ENCODE measurements at regions not wholly inside any gene's neighbourhood (a gene's known extent, or its start where the extent isn't known, plus 50 kb on each side); places are given as distances from the start of the nearest gene placed in this dataset.
A peak's percentile ranks its signal among the peaks of the same experiment; 100 is the strongest.

DNA sequence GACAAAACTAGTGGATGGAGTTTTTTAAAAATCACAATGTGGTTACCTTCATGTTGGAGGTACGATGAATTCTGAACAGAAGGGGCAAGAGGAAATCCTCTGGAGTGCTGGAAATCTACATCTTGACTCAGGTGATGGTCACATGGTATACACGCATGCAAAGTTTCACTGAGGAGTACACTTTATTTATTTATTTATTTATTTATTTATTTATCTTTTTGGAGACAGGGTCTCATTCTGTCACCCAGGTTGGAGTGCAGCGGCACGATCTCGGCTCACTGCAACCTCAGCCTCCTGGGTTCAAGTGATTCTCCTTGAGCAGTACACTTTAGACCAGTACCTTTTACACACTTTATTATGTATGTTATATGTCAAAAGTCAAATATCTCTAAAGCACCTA, 645.7 kb upstream of the DIPK2B start:
- H3K27ac ChIP-seq: no peak overlapping the region
- no peak for TF ChIP-seq POLR2AphosphoS5 (IDR thresholded peaks at IDR 0.05; ENCODE audit: insufficient read depth in 1 of 2, low read depth in 1 of 2)
- TF ChIP-seq POLR2A (IDR thresholded peaks at IDR 0.05): no peak
- TF ChIP-seq, protein P1, sequence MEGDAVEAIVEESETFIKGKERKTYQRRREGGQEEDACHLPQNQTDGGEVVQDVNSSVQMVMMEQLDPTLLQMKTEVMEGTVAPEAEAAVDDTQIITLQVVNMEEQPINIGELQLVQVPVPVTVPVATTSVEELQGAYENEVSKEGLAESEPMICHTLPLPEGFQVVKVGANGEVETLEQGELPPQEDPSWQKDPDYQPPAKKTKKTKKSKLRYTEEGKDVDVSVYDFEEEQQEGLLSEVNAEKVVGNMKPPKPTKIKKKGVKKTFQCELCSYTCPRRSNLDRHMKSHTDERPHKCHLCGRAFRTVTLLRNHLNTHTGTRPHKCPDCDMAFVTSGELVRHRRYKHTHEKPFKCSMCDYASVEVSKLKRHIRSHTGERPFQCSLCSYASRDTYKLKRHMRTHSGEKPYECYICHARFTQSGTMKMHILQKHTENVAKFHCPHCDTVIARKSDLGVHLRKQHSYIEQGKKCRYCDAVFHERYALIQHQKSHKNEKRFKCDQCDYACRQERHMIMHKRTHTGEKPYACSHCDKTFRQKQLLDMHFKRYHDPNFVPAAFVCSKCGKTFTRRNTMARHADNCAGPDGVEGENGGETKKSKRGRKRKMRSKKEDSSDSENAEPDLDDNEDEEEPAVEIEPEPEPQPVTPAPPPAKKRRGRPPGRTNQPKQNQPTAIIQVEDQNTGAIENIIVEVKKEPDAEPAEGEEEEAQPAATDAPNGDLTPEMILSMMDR (IDR thresholded peaks at IDR 0.05): no peak
- no peaks in the 10 kb centered on the region for H3K27me3 ChIP-seq
- H3K4me3 ChIP-seq: no peak overlapping the region
- H3K9me3 ChIP-seq: no peaks in the 10 kb centered on the region
- intact Hi-C loops (cut with DNase I): no loop called here
- H3K4me1 ChIP-seq: no peaks in the 10 kb centered on the region
- DNase-seq (ENCODE audit: extremely low spot score in 2 of 2): no peak
- H3K36me3 ChIP-seq: no peaks in the 10 kb centered on the region

DNA sequence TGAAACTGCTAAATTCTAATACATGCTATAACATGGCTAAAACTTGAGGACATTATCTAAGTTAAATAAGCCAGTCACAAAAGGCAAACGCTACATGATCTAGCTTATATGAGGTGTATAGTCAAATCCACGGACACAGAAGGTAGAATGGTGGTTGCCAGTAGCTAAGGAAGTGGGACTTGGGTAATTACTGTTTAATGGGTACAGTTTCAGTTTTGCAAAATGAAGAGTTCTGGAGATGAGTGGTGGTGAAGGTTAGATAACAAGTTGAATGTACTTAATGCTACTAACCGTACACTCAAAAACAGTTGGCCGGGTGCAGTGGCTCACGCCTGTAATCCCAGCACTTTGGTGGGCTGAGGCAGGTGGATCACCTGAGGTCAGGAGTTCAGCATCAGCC, 644.5 kb upstream of the DIPK2B start:
- Histone ChIP-seq H3K27me3 (no peaks in the 10 kb centered on the region), H3K4me3 (no peak overlapping the region), H3K9me3 (no peaks in the 10 kb centered on the region), H3K27ac (no peak overlapping the region), H3K4me1 (no peaks in the 10 kb centered on the region), H3K36me3 (no peaks in the 10 kb centered on the region)
- DNase-seq (ENCODE audit: extremely low spot score in 2 of 2): no peak
- intact Hi-C loops (cut with DNase I): no loop called here
- TF ChIP-seq POLR2AphosphoS5 (IDR thresholded peaks at IDR 0.05; ENCODE audit: insufficient read depth in 1 of 2, low read depth in 1 of 2): no peak
- TF ChIP-seq, protein P1 (IDR thresholded peaks at IDR 0.05): no peak
- TF ChIP-seq POLR2A (IDR thresholded peaks at IDR 0.05): no peak

DNA sequence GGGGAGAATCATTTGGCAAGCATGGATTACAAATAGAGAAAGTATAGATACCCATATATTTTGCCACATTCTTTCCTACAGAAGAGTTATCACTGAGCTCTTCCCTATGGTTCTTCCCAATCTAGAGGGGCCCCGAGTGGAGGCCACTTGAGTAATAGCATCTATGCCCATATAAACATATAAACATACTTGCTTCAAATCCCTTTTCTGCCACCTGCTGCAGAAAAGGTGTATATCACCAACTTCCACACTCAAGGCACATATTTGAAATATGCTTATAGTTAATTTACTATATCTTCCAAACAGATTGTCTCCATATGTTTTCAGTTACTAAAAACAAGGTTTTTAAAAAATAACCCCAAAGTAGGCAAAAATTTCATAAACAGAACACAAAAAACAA, 642.8 kb upstream of the DIPK2B start:
- Histone ChIP-seq H3K36me3 (no peaks in the 10 kb centered on the region), H3K27me3 (no peaks in the 10 kb centered on the region), H3K4me1 (no peaks in the 10 kb centered on the region), H3K9me3 (no peaks in the 10 kb centered on the region), H3K27ac (no peak overlapping the region), H3K4me3 (no peak overlapping the region)
- no peak for DNase-seq (ENCODE audit: extremely low spot score in 2 of 2)
- TF ChIP-seq, protein P1 (IDR thresholded peaks at IDR 0.05): peak in 1 of 3 experiments; percentile 9
- TF ChIP-seq POLR2AphosphoS5 (IDR thresholded peaks at IDR 0.05; ENCODE audit: insufficient read depth in 1 of 2, low read depth in 1 of 2) (no peak), POLR2A (IDR thresholded peaks at IDR 0.05) (no peak)
- intact Hi-C loops (cut with DNase I): no loop called here

DNA sequence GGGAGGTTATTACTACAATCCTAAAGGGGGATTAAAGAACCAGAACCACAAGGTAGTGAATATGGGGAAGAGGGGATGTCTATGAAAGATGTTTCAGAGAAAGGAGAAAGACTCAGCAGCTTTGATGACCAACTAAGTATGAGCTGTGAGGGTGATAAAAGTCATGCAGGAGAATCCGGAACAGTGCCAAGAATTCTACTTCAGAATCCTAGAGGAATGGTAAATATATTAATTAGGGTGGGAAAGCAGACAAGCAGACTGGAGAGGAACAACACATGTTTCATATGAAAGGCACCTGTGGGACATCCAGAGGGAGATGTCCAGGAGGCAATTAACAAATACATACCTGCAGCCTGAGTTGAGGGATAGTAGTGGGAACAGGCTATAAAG, 642.2 kb upstream of the DIPK2B start:
- intact Hi-C loops (cut with DNase I): no loop called here

DNA sequence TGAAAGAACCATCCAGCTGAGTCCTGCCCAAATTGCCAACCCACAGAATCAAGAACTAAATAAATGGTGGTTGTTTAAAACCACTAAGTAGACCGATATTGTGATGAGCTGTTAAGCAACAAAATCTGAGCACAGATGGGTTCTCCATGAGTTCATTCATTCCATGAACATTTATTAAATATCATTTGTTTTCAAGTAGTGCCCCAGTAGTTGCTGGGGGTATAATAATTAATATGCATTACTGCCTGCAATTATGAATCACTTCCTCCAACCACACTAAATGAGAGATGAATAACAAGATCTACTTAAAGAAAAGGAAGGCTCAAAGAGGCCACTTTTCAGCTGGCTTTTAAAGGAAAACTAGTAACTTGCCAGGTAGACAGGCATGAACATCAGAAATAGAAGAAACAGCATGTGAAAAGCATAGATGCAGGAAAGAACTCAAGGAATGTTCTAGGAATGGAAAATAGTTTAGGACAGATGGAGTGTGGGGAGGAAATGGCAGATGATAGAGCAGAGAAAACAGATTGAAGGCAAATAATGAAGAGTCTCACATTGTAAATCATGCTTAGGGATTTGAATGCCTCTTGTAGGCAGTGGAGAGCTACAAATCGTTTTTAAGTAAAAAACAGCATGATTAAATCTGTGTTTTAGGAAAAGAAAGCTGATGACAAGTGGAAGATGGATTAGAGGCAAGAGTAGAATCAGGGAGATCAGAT, 641.7 kb upstream of the DIPK2B start:
- no peak for DNase-seq (ENCODE audit: extremely low spot score in 2 of 2)
- H3K4me1 ChIP-seq: no peaks in the 10 kb centered on the region
- TF ChIP-seq, protein P1 (IDR thresholded peaks at IDR 0.05): no peak
- TF ChIP-seq POLR2AphosphoS5 (IDR thresholded peaks at IDR 0.05; ENCODE audit: insufficient read depth in 1 of 2, low read depth in 1 of 2) (no peak), POLR2A (IDR thresholded peaks at IDR 0.05) (no peak)
- no peaks in the 10 kb centered on the region for H3K36me3 ChIP-seq
- intact Hi-C loops (cut with DNase I): no loop called here
- H3K4me3 ChIP-seq: no peak overlapping the region
- no peak overlapping the region for H3K27ac ChIP-seq
- H3K27me3 ChIP-seq: no peaks in the 10 kb centered on the region
- no peaks in the 10 kb centered on the region for H3K9me3 ChIP-seq

More for the DNA sequence above, 642.2 kb upstream of the DIPK2B start:
- no peaks in the 10 kb centered on the region for H3K4me1 ChIP-seq
- H3K27ac ChIP-seq: no peak overlapping the region
- no peak for DNase-seq (ENCODE audit: extremely low spot score in 2 of 2)
- H3K36me3 ChIP-seq: no peaks in the 10 kb centered on the region
- H3K27me3 ChIP-seq: no peaks in the 10 kb centered on the region
- no peaks in the 10 kb centered on the region for H3K9me3 ChIP-seq
- TF ChIP-seq POLR2AphosphoS5 (IDR thresholded peaks at IDR 0.05; ENCODE audit: insufficient read depth in 1 of 2, low read depth in 1 of 2) (no peak), POLR2A (IDR thresholded peaks at IDR 0.05) (no peak)
- TF ChIP-seq, protein P1 (IDR thresholded peaks at IDR 0.05): no peak
- H3K4me3 ChIP-seq: no peak overlapping the region
